HUES6 (cell line): ENCODE measurements at regions not wholly inside any gene's neighbourhood (a gene's known extent, or its start where the extent isn't known, plus 50 kb on each side); places are given as distances from the start of the nearest gene placed in this dataset.

Source experiments
- H3K27ac ChIP-seq: 2 replicates; pipeline ENCODE4 v1.7.0; 2013; ENCODE audit warnings: low read depth, mild to moderate bottlenecking, low read length, inconsistent platforms
- H3K27me3 ChIP-seq: 2 replicates; pipeline ENCODE4 v1.6.1; 2013; ENCODE audit warnings: low read length; ENCODE audit not compliant: control insufficient read depth, insufficient read depth
- H3K36me3 ChIP-seq: 2 replicates; pipeline ENCODE4 v1.6.1; 2013; ENCODE audit warnings: low read length; ENCODE audit not compliant: control insufficient read depth, insufficient read depth
- H3K4me1 ChIP-seq: 2 replicates; pipeline ENCODE4 v1.6.1; 2013; ENCODE audit warnings: low read length; ENCODE audit not compliant: control insufficient read depth, insufficient read depth
- H3K4me3 ChIP-seq: 2 replicates; pipeline ENCODE4 v1.5.1; 2013; ENCODE audit warnings: low read depth, low read length
- H3K9ac ChIP-seq: one replicate; pipeline ENCODE4 v1.6.1; 2013; ENCODE audit warnings: mild to moderate bottlenecking, low read length
- H3K9me3 ChIP-seq: 2 replicates; pipeline ENCODE4 v1.6.1; 2013; ENCODE audit warnings: low read depth, low read length; ENCODE audit not compliant: control insufficient read depth, insufficient read depth

DNA sequence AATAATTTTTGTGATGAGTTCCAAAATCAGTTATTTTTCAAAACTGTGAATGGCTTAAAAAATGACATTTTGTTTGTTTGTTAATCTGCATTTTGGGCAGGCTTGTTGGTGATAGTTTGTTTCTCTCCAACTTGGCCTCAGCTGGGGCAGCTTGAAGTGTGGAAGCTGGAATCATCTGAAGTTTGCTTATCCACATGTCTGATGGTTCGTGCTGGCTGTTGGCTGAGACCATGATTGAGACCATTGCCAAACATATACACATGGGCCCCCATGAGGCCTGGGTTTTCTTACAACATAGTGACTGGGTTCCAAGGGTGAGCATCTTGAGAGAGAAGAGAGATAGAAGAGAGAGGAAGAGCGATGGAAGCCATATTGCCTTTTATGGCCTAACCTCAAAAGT, 201.2 kb downstream of the NDFIP2 start:
- no peak overlapping the region for H3K9ac ChIP-seq
- no peak overlapping the region for H3K27ac ChIP-seq
- no peak overlapping the region for H3K4me3 ChIP-seq
- peaks cover 6% of the 10 kb centered on the region; the same call in 1 of the 2 replicates for H3K9me3 ChIP-seq
- no peaks in the 10 kb centered on the region for H3K36me3 ChIP-seq
- H3K4me1 ChIP-seq = peaks cover 4% of the 10 kb centered on the region
- H3K27me3 ChIP-seq = no peaks in the 10 kb centered on the region

DNA sequence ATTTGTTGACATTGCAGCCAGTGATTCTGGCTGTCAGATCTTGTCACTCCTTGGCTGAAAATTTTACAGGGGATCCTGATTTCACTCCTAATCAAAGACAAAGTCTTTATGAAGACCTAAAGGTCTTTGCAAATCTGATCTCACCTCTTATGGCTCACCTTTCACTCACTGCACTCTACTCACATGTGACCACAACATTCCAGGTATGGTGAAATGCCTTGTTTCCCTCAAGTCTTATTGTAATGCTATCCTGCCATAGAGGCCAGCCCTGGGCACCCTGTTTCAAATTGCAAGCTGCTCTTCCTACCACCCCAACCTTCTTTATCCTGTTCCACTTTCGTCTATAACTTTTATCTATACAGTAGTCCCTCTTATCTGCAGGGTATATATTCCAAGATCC, 200.1 kb downstream of the NDFIP2 start:
- H3K27me3 ChIP-seq = no peaks in the 10 kb centered on the region
- no peak overlapping the region for H3K9ac ChIP-seq
- H3K9me3 ChIP-seq = peaks cover 6% of the 10 kb centered on the region; the same call in 1 of the 2 replicates
- no peak overlapping the region for H3K4me3 ChIP-seq
- no peak overlapping the region for H3K27ac ChIP-seq
- peaks cover 7% of the 10 kb centered on the region for H3K4me1 ChIP-seq
- no peaks in the 10 kb centered on the region for H3K36me3 ChIP-seq

DNA sequence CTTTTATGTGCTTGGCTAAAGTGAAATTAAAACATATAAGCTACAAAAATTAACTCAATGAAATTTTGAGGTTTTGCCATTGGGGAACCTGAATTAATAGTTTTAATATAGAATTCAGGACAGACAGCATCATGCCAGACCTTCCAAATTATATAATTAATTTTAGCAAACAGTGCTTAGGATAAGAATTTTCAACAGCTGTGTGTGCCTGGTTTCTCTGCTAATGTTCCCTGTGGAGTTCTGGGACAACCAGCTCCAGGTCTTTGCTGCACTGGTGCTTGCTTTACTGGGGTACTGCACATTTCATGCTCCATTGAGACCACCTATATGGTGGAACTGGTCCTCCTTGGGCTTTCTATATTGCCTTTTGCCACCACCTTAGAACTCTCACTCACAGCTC, 199.5 kb downstream of the NDFIP2 start:
- Histone ChIP-seq H3K36me3 (no peaks in the 10 kb centered on the region), H3K27ac (no peak overlapping the region), H3K27me3 (no peaks in the 10 kb centered on the region), H3K4me3 (no peak overlapping the region), H3K9ac (no peak overlapping the region), H3K4me1 (peaks cover 8% of the 10 kb centered on the region), H3K9me3 (peaks cover 6% of the 10 kb centered on the region; the same call in 1 of the 2 replicates)

DNA sequence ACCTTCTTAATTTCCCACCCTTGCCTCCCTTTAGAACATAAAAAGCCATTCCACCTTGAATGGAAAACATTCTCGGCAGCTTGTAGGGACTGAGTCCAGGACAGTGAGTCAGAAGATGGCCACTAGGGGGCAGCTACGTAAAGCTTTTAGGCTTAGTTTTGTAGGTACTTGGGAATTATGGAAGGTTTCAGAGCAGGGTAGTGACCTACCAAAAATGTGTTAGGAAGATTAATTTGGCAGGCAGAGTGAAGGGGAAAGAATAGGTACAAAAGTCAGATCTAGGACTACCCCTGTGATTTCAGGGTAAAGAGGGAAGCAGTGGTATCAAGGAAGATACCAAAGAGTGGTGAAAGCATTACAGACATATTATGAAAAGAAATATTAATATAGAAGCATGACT, 198.4 kb downstream of the NDFIP2 start:
- Histone ChIP-seq H3K27me3 (no peaks in the 10 kb centered on the region), H3K9ac (no peak overlapping the region), H3K27ac (no peak overlapping the region), H3K36me3 (no peaks in the 10 kb centered on the region), H3K4me1 (peaks cover 8% of the 10 kb centered on the region), H3K4me3 (no peak overlapping the region), H3K9me3 (peaks cover 6% of the 10 kb centered on the region; the same call in 1 of the 2 replicates)

DNA sequence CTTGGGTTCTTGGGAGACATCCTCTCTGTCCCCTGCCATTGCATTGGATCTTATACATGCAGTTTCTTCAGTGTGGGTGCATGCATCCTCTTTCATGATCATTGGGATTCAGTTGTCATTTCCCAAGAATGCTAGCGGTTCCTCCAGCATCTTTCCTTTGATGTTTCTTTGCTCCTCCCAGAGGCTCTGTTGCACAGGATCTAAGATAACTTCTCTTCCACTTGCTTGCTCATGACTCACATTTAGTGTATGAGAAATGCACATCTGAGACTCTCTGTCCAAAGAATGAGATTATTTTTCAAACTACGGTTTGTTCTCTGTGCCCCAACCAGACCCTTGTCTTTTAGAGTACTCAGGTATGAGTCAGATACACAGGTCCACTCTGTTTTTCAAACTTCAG, 197.1 kb downstream of the NDFIP2 start:
- Histone ChIP-seq H3K9me3 (peaks cover 4% of the 10 kb centered on the region; the same call in 1 of the 2 replicates), H3K27me3 (no peaks in the 10 kb centered on the region), H3K36me3 (no peaks in the 10 kb centered on the region), H3K27ac (no peak overlapping the region), H3K4me3 (no peak overlapping the region), H3K4me1 (peaks cover 13% of the 10 kb centered on the region), H3K9ac (no peak overlapping the region)

DNA sequence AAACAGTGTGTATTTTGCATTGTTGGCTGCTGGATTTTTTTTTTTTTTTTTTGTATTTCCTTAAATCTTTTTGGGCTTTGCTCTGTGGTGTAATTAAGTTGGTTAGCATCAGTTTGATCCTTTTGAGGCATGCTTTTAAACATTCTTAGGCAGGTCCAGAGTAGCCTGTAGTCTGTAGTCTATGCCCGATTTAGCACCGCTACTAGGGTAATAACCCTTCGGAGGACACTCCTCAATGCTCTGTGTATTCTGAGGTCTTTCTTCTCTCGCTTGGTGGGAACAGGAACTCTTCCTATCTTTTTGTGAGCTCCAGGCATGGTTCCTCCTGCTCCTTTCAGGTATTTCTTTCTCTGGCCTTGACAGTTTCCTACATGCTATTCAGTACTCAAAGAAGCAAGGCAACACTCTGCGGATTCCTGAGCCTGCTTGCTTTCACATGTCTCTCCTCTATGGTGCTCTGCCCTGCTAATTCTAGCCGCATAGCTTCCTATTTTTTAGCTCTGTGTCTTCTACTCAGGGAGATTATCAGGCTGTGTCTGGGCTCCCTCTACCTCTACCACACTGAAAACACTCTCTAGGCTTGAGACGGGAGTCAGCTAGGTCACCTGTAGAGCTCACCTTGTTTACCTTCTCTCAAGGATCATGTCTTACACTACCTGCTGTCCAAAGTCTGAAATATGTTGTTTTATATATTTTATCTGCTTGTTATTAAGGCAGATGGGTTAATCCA, 195.1 kb downstream of the NDFIP2 start:
- Histone ChIP-seq H3K4me1 (peaks cover 14% of the 10 kb centered on the region), H3K4me3 (no peak overlapping the region), H3K27me3 (no peaks in the 10 kb centered on the region), H3K27ac (no peak overlapping the region), H3K9me3 (no peaks in the 10 kb centered on the region), H3K9ac (no peak overlapping the region), H3K36me3 (no peaks in the 10 kb centered on the region)

DNA sequence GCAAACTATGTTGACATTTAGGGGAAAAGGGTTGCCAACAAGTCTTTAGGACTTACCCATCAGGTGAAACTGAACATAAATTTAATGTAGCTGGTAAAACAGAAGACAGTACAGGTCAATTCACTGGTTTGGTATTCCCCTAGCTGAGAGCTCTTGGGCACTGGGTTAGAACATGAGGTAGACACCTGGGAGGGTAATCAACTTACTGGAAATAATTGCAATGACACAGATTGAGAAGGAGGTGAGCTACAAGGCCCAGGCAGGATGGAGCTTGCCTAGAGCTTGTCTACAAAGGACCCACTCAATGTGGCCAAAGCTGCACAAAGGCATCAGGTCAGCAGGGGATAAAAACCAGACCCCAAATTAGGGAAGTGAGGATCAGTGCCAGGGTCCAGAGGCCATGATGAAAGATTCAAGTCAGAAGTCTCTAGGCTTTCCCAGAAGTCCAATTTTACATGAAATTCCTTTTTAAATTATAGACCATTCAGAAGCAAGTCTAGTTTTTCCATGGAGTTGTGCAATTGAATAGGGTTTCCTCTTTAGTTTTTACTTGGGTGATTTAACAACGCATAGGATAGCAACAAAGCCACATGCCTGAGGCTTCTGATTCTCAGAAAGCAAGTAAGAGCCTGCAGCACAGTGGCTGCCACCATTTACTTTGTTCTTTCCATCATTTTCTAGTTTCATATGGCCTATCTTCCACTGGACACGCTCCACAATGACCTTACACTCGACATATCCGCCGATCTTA, 194.0 kb downstream of the NDFIP2 start:
- H3K9ac ChIP-seq = no peak overlapping the region
- H3K27ac ChIP-seq = no peak overlapping the region
- no peak overlapping the region for H3K4me3 ChIP-seq
- H3K36me3 ChIP-seq = no peaks in the 10 kb centered on the region
- H3K4me1 ChIP-seq = peaks cover 12% of the 10 kb centered on the region; the same call in 1 of the 2 replicates
- no peaks in the 10 kb centered on the region for H3K9me3 ChIP-seq
- no peaks in the 10 kb centered on the region for H3K27me3 ChIP-seq

GRCh38 chr13:79673993-79674377, 193.0 kb downstream of the NDFIP2 start:
- no peak overlapping the region for H3K27ac ChIP-seq
- H3K9me3 ChIP-seq = no peaks in the 10 kb centered on the region
- no peaks in the 10 kb centered on the region for H3K27me3 ChIP-seq

GRCh38 chr13:79673310-79673992, 192.5 kb downstream of the NDFIP2 start:
- H3K9ac ChIP-seq = no peak overlapping the region
- H3K27ac ChIP-seq = no peak overlapping the region
- no peaks in the 10 kb centered on the region for H3K9me3 ChIP-seq

More at GRCh38 chr13:79673993-79674377, 193.0 kb downstream of the NDFIP2 start:
- Histone ChIP-seq H3K4me1 (peaks cover 12% of the 10 kb centered on the region; the same call in 1 of the 2 replicates), H3K9ac (no peak overlapping the region), H3K36me3 (no peaks in the 10 kb centered on the region), H3K4me3 (no peak overlapping the region)

DNA sequence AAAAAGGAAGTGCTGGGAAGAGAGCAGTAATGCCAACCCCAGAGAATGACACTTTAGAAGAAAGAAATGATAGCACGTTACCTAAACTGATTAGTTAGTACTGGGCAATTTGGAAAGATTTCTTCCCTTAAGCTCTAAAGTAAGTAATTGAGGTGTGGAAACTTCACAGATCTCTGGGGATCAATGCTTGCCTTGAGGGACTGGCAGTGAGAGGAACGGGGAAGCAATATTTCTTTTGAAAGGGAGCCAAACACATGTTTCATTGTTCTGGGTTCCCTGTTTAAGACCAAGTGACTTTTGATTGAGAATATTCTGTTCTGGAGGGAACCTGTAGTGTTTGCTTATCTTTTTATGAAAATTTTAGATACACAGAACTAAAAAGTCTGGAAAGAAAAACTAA, 190.5 kb downstream of the NDFIP2 start:
- Histone ChIP-seq H3K4me1 (peaks cover 12% of the 10 kb centered on the region; the same call in 1 of the 2 replicates), H3K27ac (no peak overlapping the region), H3K27me3 (no peaks in the 10 kb centered on the region), H3K4me3 (no peak overlapping the region), H3K9ac (no peak overlapping the region), H3K9me3 (no peaks in the 10 kb centered on the region), H3K36me3 (no peaks in the 10 kb centered on the region)

More at GRCh38 chr13:79673310-79673992, 192.5 kb downstream of the NDFIP2 start:
- Histone ChIP-seq H3K36me3 (no peaks in the 10 kb centered on the region), H3K4me1 (peaks cover 12% of the 10 kb centered on the region; the same call in 1 of the 2 replicates), H3K4me3 (no peak overlapping the region), H3K27me3 (no peaks in the 10 kb centered on the region)
